Muscle layer of colon (tissue), 2 donors: ENCODE measurements at regions not wholly inside any gene's neighbourhood (a gene's known extent, or its start where the extent isn't known, plus 50 kb on each side); places are given as distances from the start of the nearest gene placed in this dataset.
"Not testable (repeated sequence)": the region's sequence is repeated elsewhere in the genome, so short reads cannot be mapped to it uniquely, and the experiment has no call there.

Experiments used
- H3K27ac ChIP-seq: one replicate; pipeline ENCODE4 v1.7.0; 2013; ENCODE audit warnings: low read depth, mild to moderate bottlenecking, low read length, moderate library complexity
- H3K27me3 ChIP-seq, 2 donors: one replicate each; pipeline ENCODE4 v1.7.0; 2013; ENCODE audit warnings: low read length in 2 of 2, mild to moderate bottlenecking in 2 of 2; ENCODE audit not compliant: insufficient read depth in 2 of 2, control insufficient read depth in 1 of 2
- H3K36me3 ChIP-seq: one replicate; pipeline ENCODE4 v1.7.0; 2013; ENCODE audit warnings: mild to moderate bottlenecking, low read length; ENCODE audit not compliant: insufficient read depth
- H3K4me1 ChIP-seq: one replicate; pipeline ENCODE4 v1.7.0; 2013; ENCODE audit warnings: mild to moderate bottlenecking, low read length; ENCODE audit not compliant: insufficient read depth
- H3K4me3 ChIP-seq, 2 donors: one replicate each; pipeline ENCODE4 v1.7.0; 2013; ENCODE audit warnings: low read length in 2 of 2, low read depth in 1 of 2, mild to moderate bottlenecking in 1 of 2, moderate library complexity in 1 of 2
- H3K9ac ChIP-seq: one replicate; pipeline ENCODE4 v1.7.0; 2013; ENCODE audit warnings: low read length
- H3K9me3 ChIP-seq: one replicate; pipeline ENCODE4 v1.7.0; 2013; ENCODE audit warnings: mild to moderate bottlenecking, low read length
- donor health status: abdominal sarcoma.
- donor health status: Adenocarcinoma of cecum.

DNA sequence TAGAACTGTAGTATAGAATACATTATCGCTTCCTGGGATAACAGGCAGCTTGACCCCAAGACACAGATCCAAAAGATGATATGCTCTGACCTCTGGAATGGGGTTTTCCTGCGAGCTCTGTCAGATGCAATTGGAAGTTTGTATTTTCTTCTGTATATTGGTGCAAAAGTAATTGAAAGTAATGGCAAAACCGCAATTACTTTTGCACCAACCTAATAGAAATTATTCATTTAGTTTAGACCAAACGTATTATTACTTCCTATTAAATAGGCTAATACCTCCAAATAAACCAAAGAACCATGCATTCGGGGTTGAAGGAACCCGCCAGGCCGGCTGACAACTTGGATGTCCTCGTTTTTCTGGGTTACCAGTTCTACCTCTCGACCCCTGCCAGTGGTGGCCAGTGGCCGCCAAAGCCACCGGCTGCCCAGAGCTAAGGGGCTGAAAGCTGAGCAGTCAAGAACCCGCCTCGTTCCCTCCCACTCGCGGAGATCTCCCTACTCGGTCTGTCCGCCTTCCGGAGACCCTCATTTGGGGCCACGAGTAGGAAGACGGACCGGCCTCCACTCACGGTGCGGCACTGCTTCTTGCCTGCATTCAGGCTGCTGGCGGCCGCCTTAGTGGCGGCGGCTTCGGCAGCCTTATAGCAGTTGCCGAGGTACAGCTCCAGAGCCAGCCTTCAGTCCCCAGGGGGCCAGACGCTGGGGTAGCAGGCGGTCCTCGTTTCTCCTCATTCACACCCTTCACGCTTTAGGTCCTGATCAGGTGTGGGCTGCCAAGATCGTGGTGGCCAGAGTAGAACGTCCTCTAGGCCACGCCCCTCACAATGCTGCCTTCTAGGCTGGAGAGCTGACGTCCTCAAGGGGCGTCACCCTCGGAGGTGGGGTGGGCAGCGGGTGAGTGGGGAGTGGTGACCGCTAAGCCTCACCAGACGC lies 121.9 kb downstream of the RBMX2 start:
- H3K27ac ChIP-seq = no peak overlapping the region

DNA sequence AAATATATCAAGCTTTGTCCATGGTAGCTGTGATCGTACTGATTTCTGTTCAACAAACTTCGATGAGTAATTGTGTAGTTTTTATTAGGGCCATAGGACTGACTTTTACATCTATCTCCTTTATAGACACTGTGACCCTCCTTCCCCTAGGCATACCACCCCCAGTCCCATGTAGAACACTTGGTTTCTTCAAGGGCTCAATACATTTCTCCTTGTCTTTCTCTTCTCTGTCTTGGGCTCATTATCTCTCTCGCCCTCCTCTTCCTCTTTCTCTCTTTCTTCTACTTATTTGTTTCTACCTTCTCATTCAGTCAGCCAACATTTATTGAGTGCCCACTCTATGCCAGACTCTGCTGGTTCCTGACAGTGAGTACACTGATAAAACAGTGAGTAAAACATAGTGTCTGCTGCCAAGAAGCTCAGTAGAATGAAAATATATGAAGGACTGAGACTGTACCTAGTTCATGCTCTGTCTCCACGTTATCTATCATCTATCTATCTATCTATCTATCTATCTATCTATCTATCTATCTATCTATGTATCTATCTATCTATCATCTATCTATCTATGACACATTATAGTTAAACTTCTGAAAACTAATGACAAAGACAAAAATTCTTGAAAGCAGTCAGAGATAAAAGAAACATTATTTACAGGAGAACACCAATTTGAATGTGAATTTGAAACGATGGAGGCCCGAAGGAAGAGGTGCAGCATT lies 122.8 kb downstream of the RBMX2 start:
- Histone ChIP-seq H3K9ac (no peak overlapping the region), H3K36me3 (no peaks in the 10 kb centered on the region), H3K4me1 (no peaks in the 10 kb centered on the region), H3K27me3 (no peaks in the 10 kb centered on the region), H3K4me3 (peak overlapping the region in 1 of 2 donors; percentile 31), H3K27ac (no peak overlapping the region), H3K9me3 (no peaks in the 10 kb centered on the region)

More for the DNA sequence above, 121.9 kb downstream of the RBMX2 start:
- Histone ChIP-seq H3K36me3 (no peaks in the 10 kb centered on the region), H3K4me1 (no peaks in the 10 kb centered on the region), H3K9me3 (no peaks in the 10 kb centered on the region), H3K4me3 (peak overlapping the region in 1 of 2 donors; percentile 31), H3K27me3 (no peaks in the 10 kb centered on the region), H3K9ac (no peak overlapping the region)

DNA sequence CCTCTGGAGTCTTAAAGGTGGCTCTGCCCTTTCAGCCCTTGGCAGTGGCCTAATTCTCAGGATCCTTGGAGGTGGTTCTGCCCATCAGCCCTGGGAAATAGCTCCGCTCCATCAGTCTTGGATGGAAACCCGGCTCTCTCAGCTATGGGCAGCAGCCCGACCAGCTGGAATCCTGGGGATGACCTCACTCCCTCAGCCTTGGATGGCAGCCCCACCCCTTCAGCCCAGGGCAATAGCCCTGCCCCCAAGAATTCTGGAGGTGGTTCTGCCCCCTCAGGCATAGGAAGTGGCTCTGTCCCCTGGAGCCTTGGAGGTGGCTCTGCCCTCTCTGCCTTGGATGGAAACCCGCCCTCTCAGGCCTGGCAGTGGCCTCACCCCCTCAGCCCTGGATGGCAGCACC lies 127.7 kb downstream of the RBMX2 start:
- H3K36me3 ChIP-seq = no peaks in the 10 kb centered on the region

DNA sequence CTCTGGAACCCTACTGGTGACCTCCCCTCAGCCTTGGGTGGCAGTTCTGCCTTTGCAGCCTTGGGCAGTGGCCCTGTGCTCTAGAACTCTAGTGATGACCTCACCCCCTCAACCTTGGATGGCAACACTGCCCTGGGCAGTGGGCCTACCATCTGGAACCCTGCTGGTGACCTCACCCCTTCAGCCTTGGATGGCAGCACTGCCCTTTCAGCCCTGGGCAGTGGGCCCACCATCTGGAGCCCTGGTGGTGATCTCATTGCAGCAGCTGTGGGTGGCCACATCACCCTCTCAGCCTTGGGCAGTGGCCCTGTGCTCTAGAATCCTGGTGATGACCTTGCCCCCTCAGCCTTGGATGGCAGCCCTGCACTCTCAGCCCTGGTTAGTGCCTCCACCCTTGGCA lies 129.3 kb downstream of the RBMX2 start:
- Histone ChIP-seq H3K27ac (no peak overlapping the region), H3K27me3 (peaks cover 0 to 5% of the 10 kb centered on the region in 2 donors), H3K9me3 (no peaks in the 10 kb centered on the region), H3K36me3 (no peaks in the 10 kb centered on the region), H3K4me1 (no peaks in the 10 kb centered on the region), H3K4me3 (no peak overlapping the region), H3K9ac (no peak overlapping the region)

More for the DNA sequence above, 127.7 kb downstream of the RBMX2 start:
- no peak overlapping the region for H3K9ac ChIP-seq
- no peak overlapping the region for H3K4me3 ChIP-seq
- H3K9me3 ChIP-seq = no peaks in the 10 kb centered on the region
- H3K27ac ChIP-seq = no peak overlapping the region
- H3K4me1 ChIP-seq = no peaks in the 10 kb centered on the region
- H3K27me3 ChIP-seq = peaks cover 0 to 5% of the 10 kb centered on the region in 2 donors

DNA sequence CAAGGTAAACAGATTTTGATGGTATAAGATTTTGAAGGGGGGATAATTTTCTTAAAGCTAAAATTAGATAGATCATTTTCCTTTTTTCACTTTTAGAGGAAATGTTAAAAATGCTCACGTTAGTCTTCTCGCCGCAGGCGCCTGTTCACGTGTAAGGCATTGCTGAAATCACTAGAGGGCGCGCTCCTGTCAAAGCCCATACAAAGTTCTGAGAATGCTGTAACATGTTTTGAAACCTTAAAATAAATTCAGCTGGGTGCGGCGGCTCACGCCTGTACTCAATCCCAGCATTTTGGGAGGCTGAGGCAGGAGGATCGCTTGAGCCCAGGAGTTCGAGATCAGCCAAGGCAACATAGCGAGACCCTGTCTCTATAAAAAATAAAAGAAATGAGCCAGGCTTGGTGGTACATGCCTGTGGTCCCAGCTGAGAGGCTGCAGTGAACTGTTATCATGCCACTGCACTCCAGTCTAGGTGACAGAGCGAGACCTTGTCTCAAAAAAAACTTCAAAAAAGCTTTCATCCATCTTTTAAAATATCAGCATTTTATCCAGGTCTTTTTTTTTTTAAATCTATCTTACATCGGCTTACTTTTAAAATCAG lies 138.0 kb downstream of the RBMX2 start:
- Histone ChIP-seq H3K36me3 (no peaks in the 10 kb centered on the region), H3K4me3 (no peak overlapping the region), H3K9me3 (no peaks in the 10 kb centered on the region), H3K27ac (no peak overlapping the region), H3K4me1 (no peaks in the 10 kb centered on the region), H3K9ac (no peak overlapping the region), H3K27me3 (peaks cover 0 to 4% of the 10 kb centered on the region in 2 donors)

DNA sequence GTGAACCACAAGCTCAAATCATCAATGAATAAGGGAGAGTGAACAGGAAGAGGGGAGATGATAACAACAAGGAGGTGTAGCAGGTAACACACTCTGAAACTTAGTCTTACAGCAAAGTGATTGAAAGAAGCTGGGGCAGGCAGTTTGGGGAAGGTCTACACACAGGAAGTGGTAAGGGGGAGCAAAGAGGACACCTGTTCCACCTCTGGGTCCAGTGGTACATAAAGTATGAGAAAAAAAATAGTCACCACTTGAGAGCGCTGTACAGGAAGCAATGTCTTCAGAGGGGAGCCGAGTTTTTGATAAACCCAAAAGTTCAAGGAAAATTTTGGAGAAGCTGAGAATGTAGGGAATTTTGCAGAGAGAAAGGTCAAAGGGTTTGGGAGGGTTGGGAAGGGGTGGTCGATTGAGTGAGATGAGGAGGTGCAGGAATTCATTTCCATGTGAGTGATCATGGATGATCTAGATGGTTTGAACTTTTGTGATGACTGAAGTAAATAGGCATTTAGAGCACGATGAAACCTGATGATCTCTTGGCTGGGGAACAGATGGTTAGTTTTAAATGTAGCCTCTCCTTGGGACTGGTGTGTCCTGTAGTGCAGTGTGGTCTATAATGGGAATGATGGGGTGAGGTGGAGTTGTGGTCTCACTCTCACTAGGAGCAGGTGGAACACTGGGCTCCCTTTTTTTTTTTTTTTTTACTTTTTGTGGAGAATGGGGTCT lies 142.0 kb downstream of the RBMX2 start:
- H3K27ac ChIP-seq = no peak overlapping the region
- H3K4me1 ChIP-seq = no peaks in the 10 kb centered on the region
- H3K9ac ChIP-seq = no peak overlapping the region
- peaks cover 0 to 1% of the 10 kb centered on the region in 2 donors for H3K27me3 ChIP-seq
- H3K9me3 ChIP-seq = no peaks in the 10 kb centered on the region
- H3K4me3 ChIP-seq = no peak overlapping the region
- H3K36me3 ChIP-seq = no peaks in the 10 kb centered on the region

DNA sequence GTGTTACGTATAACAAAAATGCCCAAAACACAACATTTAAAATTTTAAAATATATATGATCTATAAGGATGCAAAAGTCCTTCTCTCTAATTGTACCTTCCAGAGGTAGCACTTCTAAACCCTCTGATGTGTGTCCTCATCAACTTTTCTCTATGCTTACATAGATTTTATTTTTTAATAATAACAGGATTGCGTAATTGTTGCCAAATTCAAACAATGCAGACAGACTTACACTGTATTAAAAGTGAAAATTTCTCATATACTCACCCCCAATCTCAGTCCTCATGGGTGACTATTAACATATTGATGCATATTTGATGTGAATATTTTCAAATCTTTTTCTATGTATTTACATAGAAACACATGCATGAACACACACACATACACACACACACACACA lies 144.0 kb downstream of the RBMX2 start:
- no peaks in the 10 kb centered on the region for H3K36me3 ChIP-seq

DNA sequence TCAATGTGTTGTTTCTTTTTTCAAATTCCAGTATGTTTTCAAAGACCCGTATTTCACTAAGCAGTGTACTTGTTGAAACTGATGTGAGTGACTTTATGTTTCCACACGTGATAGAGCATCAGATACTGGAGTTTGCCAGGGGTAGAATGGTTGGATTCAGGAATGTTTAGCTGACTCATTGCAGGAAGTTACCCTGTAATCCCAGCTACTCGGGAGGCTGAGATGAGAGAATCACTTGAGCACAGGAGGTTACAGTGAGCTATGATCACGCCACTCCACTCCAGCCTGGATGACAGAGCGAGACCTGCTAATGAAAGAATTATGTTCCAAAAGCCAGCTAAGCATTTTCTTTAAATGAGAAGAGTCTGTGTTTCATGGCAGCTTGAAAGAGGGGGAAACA lies 147.6 kb downstream of the RBMX2 start:
- H3K27me3 ChIP-seq, H3K4me1 ChIP-seq, H3K9ac ChIP-seq, H3K36me3 ChIP-seq, H3K4me3 ChIP-seq, H3K9me3 ChIP-seq, H3K27ac ChIP-seq: not testable (repeated sequence)

More for the DNA sequence above, 144.0 kb downstream of the RBMX2 start:
- H3K4me3 ChIP-seq = no peak overlapping the region
- peaks cover 5% of the 10 kb centered on the region for H3K4me1 ChIP-seq
- no peaks in the 10 kb centered on the region for H3K9me3 ChIP-seq
- H3K27ac ChIP-seq = no peak overlapping the region
- no peak overlapping the region for H3K9ac ChIP-seq
- H3K27me3 ChIP-seq = peaks cover 0 to 5% of the 10 kb centered on the region in 2 donors

DNA sequence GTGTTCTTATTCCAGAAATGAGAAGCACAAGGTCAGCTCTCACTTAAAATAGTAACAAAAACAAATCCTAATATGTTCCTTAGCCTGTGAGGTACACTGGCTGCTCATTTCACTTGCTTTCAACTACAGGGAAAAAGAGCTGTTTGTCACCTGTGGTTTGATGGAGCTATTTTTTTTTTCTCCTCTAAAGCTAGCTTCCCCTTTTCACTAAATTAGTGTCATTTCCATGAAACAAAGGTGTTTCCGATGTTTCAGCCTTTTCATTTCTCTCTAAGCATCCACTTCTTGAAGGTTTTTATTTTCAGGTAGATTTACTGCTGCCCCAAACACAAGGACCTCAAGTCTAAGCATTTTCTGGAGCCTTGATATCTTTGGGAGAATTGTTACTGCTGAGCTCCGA lies 148.6 kb downstream of the RBMX2 start:
- Histone ChIP-seq H3K27ac (no peak overlapping the region), H3K27me3 (peaks cover 0 to 8% of the 10 kb centered on the region in 2 donors), H3K4me3 (no peak overlapping the region), H3K9me3 (no peaks in the 10 kb centered on the region), H3K9ac (no peak overlapping the region), H3K4me1 (peaks cover 6% of the 10 kb centered on the region), H3K36me3 (no peaks in the 10 kb centered on the region)

DNA sequence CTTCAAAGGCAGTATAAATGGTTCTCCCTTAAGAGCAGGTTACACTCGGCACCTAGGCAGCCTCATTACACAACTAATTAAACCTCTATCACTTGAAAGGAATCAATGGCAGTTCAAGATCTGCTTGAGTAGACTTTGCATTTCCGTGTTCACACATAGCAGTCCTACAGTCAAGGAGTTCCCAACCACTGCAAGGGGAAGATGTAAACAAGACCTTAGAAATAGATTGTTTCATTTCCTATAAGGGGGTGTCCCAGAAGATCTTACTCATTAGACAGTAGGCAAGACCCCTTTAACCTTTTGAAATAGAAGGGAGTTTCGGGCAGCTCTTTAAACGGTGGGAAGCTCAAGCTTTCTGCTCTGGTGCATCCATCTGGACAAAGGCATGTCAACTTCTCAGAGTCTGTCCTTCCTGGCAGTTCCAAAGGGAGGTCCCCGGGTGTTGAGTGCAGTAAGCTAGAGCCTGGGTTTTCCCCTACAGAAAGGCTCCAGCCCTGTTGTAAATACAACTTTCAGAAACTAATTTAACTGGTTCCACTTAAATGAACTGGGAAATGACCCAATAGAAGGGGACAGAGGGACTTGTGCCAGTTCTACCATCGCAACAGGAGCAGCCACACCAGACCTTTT lies 150.8 kb downstream of the RBMX2 start:
- no peaks in the 10 kb centered on the region for H3K36me3 ChIP-seq
- peaks cover 0 to 8% of the 10 kb centered on the region in 2 donors for H3K27me3 ChIP-seq

More for the DNA sequence above, 150.8 kb downstream of the RBMX2 start:
- Histone ChIP-seq H3K9me3 (no peaks in the 10 kb centered on the region), H3K27ac (no peak overlapping the region), H3K4me3 (no peak overlapping the region), H3K9ac (no peak overlapping the region), H3K4me1 (peaks cover 6% of the 10 kb centered on the region)
